Fibroblast of pulmonary artery (primary cell): ENCODE measurements at regions not wholly inside any gene's neighbourhood (a gene's known extent, or its start where the extent isn't known, plus 50 kb on each side); places are given as distances from the start of the nearest gene placed in this dataset.

ENCODE experiments used
- DNase-seq: peaks from one replicate; pipeline ENCODE4 v3.0.0-alpha.2; 2010; ENCODE audit warnings: low read depth
- H3K4me3 ChIP-seq: replicated peaks from 2 replicates; pipeline ENCODE4 v1.5.1; 2011; ENCODE audit warnings: low read depth, mild to moderate bottlenecking, control low read depth, low read length, moderate library complexity
- TF ChIP-seq, protein P1 (sequence below): IDR thresholded peaks from 2 replicates; pipeline ENCODE4 v1.5.1; 2011; ENCODE audit warnings: mild to moderate bottlenecking, control low read depth, low read length, inconsistent platforms; ENCODE audit errors: missing control alignments

DNA sequence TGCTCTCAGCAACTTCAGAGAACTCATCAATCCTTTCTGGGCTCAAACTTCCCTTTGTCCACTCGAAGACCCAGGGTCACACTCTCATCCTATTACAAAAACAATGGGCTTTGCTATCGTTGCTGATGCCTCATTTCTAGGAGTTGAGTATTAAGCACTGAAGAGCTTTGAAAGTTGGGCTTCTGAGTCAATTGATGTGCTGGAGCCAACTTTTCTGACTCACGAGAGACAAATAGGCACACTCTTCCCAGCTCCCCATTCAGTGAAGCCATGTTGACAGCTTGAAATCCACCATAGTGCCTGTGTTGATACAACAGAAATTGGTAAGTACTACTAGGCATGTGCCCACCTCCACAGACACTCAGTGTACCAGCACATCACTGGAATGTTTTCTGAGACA is 97.5 kb upstream of the PRSS58 start:
- TF ChIP-seq, protein P1, sequence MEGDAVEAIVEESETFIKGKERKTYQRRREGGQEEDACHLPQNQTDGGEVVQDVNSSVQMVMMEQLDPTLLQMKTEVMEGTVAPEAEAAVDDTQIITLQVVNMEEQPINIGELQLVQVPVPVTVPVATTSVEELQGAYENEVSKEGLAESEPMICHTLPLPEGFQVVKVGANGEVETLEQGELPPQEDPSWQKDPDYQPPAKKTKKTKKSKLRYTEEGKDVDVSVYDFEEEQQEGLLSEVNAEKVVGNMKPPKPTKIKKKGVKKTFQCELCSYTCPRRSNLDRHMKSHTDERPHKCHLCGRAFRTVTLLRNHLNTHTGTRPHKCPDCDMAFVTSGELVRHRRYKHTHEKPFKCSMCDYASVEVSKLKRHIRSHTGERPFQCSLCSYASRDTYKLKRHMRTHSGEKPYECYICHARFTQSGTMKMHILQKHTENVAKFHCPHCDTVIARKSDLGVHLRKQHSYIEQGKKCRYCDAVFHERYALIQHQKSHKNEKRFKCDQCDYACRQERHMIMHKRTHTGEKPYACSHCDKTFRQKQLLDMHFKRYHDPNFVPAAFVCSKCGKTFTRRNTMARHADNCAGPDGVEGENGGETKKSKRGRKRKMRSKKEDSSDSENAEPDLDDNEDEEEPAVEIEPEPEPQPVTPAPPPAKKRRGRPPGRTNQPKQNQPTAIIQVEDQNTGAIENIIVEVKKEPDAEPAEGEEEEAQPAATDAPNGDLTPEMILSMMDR, result no peak
- peak; percentile 18 for DNase-seq

DNA sequence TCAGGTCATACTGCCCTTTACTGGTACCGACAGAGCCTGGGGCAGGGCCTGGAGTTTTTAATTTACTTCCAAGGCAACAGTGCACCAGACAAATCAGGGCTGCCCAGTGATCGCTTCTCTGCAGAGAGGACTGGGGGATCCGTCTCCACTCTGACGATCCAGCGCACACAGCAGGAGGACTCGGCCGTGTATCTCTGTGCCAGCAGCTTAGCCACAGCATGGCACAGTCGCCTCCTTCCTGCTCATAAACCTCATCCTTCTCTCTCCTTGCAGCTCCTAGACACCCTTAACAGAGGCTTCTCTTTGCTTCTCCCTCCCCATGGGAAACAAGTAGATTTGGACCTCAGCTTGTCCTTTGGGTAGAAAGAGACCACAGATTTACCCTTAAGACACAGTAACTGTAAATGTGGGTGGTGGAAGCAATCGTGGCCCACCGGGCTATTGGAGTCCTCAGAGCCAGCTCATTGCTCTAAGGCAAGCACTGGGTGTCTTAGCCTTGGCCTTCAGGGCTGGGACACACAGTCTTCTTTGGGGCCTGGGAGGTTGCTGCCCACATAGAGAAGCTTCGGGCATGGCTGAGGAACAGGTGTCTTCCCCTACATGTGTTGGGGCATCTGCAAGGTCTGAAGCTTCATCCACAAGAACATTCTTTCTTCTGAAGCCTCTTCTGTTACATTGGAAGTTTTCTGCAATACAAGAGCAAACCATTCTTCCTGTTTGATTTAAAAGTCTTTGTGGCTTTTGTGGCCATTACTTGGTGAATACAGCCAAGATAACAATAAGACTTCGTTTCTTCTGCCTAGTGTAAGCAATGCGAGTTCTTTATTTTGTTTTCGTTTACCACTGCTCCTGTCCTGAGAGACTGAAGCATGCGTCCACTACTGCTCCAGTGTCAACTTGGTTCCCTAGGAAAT is 95.5 kb upstream of the PRSS58 start:
- TF ChIP-seq, protein P1, result no peak
- no peak for DNase-seq
- H3K4me3 ChIP-seq, result no peak overlapping the region

More for the DNA sequence above, 97.5 kb upstream of the PRSS58 start:
- no peak overlapping the region for H3K4me3 ChIP-seq

DNA sequence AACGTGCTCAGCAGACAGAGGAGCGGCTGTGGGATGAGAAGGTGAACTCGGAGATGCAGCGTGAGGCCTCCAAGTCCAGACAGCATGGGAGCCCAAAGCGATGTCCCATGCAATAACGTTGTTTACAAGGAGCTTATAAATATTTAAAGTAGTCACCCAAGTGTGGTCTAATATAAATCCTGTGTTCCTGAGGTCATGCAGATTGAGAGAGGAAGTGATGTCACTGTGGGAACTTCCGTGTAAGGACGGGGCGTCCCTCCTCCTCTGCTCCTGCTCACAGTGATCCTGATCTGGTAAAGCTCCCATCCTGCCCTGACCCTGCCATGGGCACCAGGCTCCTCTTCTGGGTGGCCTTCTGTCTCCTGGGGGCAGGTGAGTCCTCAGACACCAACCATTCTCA is 94.7 kb upstream of the PRSS58 start:
- no peak for DNase-seq
- H3K4me3 ChIP-seq, result no peak overlapping the region
- TF ChIP-seq, protein P1, result no peak

DNA sequence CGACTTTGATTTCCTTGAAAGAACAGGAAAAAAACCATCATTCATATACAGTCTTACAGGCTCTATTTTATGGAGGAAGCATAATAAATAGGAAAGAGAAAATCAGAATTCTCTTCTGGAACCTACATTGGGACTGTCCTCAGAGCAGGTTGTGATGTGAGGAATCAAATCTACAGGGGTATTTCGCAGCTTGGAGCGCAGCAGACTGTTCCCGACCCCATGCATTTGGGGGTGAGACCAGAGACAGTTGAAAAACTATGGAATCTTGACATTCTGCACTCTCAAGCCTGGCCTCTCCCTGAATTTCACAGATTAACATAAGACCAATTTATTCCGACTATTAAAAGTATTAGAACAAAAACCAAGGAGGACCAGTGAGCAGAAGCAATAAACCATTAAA is 93.3 kb upstream of the PRSS58 start:
- H3K4me3 ChIP-seq, result no peak overlapping the region
- no peak for DNase-seq
- TF ChIP-seq, protein P1, result no peak

DNA sequence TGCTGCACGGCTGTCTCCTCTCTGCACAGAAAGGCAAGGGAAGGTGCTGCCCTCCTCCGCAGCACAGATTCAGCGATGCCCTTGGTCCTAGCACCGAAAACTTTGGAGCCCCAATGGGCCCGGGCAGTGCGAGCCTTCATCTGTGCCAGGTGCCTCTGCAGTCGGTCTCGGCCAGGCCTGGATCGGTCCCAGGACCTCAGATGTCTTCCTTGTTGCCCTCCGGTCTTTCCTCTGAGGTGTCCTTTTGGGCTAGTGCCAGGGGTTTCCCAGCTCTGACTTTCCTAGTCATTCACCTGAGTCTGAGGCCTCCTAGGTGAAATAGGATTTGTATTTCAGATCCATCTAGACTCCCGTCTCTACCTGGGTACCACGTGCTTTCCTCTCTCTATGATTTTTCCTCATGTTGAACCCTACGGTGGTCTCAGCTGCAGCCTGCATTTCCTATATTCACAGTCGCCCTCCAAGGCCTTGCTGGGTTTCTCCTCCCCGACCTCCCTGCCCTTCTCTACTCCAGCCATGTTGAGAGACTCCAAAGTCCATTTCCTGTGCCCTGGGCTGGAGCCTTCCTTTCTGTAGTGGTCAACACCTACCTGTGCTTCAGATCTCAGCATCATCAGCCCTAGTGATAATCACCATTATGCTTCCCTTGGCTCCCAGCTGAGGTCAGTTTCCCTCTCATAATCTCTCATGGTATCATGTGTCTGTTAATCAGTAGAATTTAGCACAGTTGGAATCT is 92.0 kb upstream of the PRSS58 start:
- no peak for DNase-seq
- TF ChIP-seq, protein P1, result no peak
- H3K4me3 ChIP-seq, result no peak overlapping the region

DNA sequence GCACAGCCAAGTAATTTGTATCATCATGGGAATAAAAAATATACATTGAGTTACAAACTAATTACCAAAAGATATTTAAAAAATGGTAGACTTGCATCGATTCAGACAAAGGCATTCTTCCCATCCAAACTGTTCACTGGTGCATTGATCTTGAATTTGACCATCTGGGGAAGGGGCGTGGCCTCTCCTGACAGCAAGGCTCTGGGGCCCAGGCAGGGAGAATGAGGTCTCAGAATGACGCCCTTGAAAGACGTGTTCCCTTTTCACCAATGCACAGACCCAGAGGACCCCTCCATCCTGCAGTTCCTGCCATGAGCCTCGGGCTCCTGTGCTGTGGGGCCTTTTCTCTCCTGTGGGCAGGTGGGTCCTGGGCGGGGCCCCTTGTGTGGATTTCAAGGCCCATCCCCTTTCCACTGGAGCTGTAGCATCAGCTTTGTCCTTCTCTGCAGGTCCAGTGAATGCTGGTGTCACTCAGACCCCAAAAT is 91.1 kb upstream of the PRSS58 start:
- H3K4me3 ChIP-seq, result no peak overlapping the region
- DNase-seq, result no peak

More for the DNA sequence above, 91.1 kb upstream of the PRSS58 start:
- TF ChIP-seq, protein P1, result no peak
